ENCODE measurements at regions not wholly inside any gene's neighbourhood (a gene's known extent, or its start where the extent isn't known, plus 50 kb on each side); places are given as distances from the start of the nearest gene placed in this dataset.
A peak's percentile ranks its signal among the peaks of the same experiment; 100 is the strongest.

DNA sequence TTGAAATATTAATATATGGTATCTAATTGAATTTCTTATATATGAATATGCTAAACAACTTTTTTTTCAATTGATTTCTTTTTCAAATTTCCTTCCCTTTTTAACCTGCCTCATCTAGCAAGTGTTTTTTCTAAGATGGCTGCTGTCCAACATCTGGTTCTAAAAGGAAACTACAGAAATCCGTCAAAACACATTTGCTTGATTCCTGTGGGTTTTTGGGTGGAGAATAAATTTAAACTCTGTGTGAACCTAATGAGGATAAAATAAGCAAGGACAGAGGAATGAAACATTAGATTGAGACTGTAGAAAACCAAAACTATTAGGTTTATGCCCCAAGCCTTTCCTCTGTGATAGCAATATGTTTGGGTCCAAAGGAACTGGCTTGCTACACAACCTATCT lies 75.5 kb upstream of the STARD3NL start:
- no peaks in the 10 kb centered on the region for H3K79me2 ChIP-seq (replicated peaks; ENCODE audit: insufficient read depth, low read length)
- no peak overlapping the region for H2AFZ ChIP-seq (ENCODE audit: low read depth, low read length)
- H3K27me3 ChIP-seq (ENCODE audit: insufficient read depth, low read depth, low read length), result no peaks in the 10 kb centered on the region
- H3K9ac ChIP-seq (ENCODE audit: low read length), result no peak overlapping the region
- H3K9me3 ChIP-seq (ENCODE audit: low read length), result no peaks in the 10 kb centered on the region
- no peaks in the 10 kb centered on the region for H3K9me2 ChIP-seq (ENCODE audit: insufficient read depth, low read length)
- no peak for TF ChIP-seq EP300 (conservative IDR thresholded peaks at IDR 0.05; ENCODE audit: poor library complexity, severe bottlenecking)
- no peak for TF ChIP-seq POLR2AphosphoS5 (IDR thresholded peaks at IDR 0.05)
- no peak for TF ChIP-seq REST (IDR thresholded peaks at IDR 0.05; ENCODE audit: borderline replicate concordance)
- TF ChIP-seq TAF1 (IDR thresholded peaks at IDR 0.05; ENCODE audit: low read depth), result no peak
- no peak for TF ChIP-seq RAD21 (conservative IDR thresholded peaks at IDR 0.05)
- TF ChIP-seq, protein P1, sequence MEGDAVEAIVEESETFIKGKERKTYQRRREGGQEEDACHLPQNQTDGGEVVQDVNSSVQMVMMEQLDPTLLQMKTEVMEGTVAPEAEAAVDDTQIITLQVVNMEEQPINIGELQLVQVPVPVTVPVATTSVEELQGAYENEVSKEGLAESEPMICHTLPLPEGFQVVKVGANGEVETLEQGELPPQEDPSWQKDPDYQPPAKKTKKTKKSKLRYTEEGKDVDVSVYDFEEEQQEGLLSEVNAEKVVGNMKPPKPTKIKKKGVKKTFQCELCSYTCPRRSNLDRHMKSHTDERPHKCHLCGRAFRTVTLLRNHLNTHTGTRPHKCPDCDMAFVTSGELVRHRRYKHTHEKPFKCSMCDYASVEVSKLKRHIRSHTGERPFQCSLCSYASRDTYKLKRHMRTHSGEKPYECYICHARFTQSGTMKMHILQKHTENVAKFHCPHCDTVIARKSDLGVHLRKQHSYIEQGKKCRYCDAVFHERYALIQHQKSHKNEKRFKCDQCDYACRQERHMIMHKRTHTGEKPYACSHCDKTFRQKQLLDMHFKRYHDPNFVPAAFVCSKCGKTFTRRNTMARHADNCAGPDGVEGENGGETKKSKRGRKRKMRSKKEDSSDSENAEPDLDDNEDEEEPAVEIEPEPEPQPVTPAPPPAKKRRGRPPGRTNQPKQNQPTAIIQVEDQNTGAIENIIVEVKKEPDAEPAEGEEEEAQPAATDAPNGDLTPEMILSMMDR (IDR thresholded peaks at IDR 0.05; ENCODE audit: poor library complexity, severe bottlenecking), result no peak
- no peak for TF ChIP-seq EZH2 (IDR thresholded peaks at IDR 0.05; ENCODE audit: borderline replicate concordance, insufficient read depth, low read length, poor library complexity, severe bottlenecking)
- TF ChIP-seq MXI1 (conservative IDR thresholded peaks at IDR 0.05; ENCODE audit: poor library complexity, severe bottlenecking), result no peak
- TF ChIP-seq SMC3 (conservative IDR thresholded peaks at IDR 0.05; ENCODE audit: poor library complexity), result no peak
- no peaks in the 10 kb centered on the region for H3F3A ChIP-seq (ENCODE audit: insufficient read depth, low read length, poor library complexity, severe bottlenecking)
- H3K27ac ChIP-seq (ENCODE audit: low read length), result no peak overlapping the region
- H3K4me3 ChIP-seq (ENCODE audit: low read length), result no peak overlapping the region
- H4K20me1 ChIP-seq (ENCODE audit: insufficient read depth), result no peaks in the 10 kb centered on the region
- H3K4me2 ChIP-seq (ENCODE audit: low read length), result no peak overlapping the region
- H3K36me3 ChIP-seq (ENCODE audit: insufficient read depth, low read length), result no peaks in the 10 kb centered on the region

GRCh38 chr7:38105874-38106483 lies 72.1 kb upstream of the STARD3NL start:
- H3K27me3 ChIP-seq (ENCODE audit: insufficient read depth, low read depth, low read length), result no peaks in the 10 kb centered on the region
- H2AFZ ChIP-seq (ENCODE audit: low read depth, low read length), result no peak overlapping the region
- no peaks in the 10 kb centered on the region for H3K9me3 ChIP-seq (ENCODE audit: low read length)
- no peaks in the 10 kb centered on the region for H3K79me2 ChIP-seq (replicated peaks; ENCODE audit: insufficient read depth, low read length)
- H3K9me2 ChIP-seq (ENCODE audit: insufficient read depth, low read length), result no peaks in the 10 kb centered on the region
- H3F3A ChIP-seq (ENCODE audit: insufficient read depth, low read length, poor library complexity, severe bottlenecking), result no peaks in the 10 kb centered on the region
- TF ChIP-seq REST (IDR thresholded peaks at IDR 0.05; ENCODE audit: borderline replicate concordance), result no peak
- no peak for TF ChIP-seq TAF1 (IDR thresholded peaks at IDR 0.05; ENCODE audit: low read depth)
- TF ChIP-seq, protein P1 (IDR thresholded peaks at IDR 0.05; ENCODE audit: poor library complexity, severe bottlenecking), result peak; percentile 71
- TF ChIP-seq POLR2AphosphoS5 (IDR thresholded peaks at IDR 0.05), result no peak
- TF ChIP-seq EZH2 (IDR thresholded peaks at IDR 0.05; ENCODE audit: borderline replicate concordance, insufficient read depth, low read length, poor library complexity, severe bottlenecking), result no peak
- no peak for TF ChIP-seq EP300 (conservative IDR thresholded peaks at IDR 0.05; ENCODE audit: poor library complexity, severe bottlenecking)
- peak; percentile 75 for TF ChIP-seq SMC3 (conservative IDR thresholded peaks at IDR 0.05; ENCODE audit: poor library complexity)
- peak; percentile 62 for TF ChIP-seq RAD21 (conservative IDR thresholded peaks at IDR 0.05)
- TF ChIP-seq MXI1 (conservative IDR thresholded peaks at IDR 0.05; ENCODE audit: poor library complexity, severe bottlenecking), result no peak
- H3K36me3 ChIP-seq (ENCODE audit: insufficient read depth, low read length), result no peaks in the 10 kb centered on the region
- no peak overlapping the region for H3K4me2 ChIP-seq (ENCODE audit: low read length)
- H4K20me1 ChIP-seq (ENCODE audit: insufficient read depth), result no peaks in the 10 kb centered on the region
- H3K9ac ChIP-seq (ENCODE audit: low read length), result no peak overlapping the region
- no peak overlapping the region for H3K4me3 ChIP-seq (ENCODE audit: low read length)
- no peak overlapping the region for H3K27ac ChIP-seq (ENCODE audit: low read length)

All from neural cell (in vitro differentiated cells).